Nephron progenitor cell (in vitro differentiated cells): ENCODE measurements at regions not wholly inside any gene's neighbourhood (a gene's known extent, or its start where the extent isn't known, plus 50 kb on each side); places are given as distances from the start of the nearest gene placed in this dataset.

Experiments used
- DNase-seq: peaks from one replicate; pipeline ENCODE4 v3.0.0; 2021
- H3K27ac Mint-ChIP-seq: 2 replicates; pipeline ENCODE4 v1.8.0; 2021; ENCODE audit warnings: mild to moderate bottlenecking, moderate library complexity, mixed read lengths
- H3K27me3 Mint-ChIP-seq: 2 replicates; pipeline ENCODE4 v1.8.0; 2021; ENCODE audit warnings: mild to moderate bottlenecking, low read depth, mixed read lengths; ENCODE audit not compliant: poor library complexity
- H3K36me3 Mint-ChIP-seq: 2 replicates; pipeline ENCODE4 v1.8.0; 2021; ENCODE audit warnings: low read depth, mixed read lengths
- H3K4me1 Mint-ChIP-seq: 2 replicates; pipeline ENCODE4 v1.8.0; 2021; ENCODE audit warnings: mixed read lengths
- H3K4me3 Mint-ChIP-seq: 2 replicates; pipeline ENCODE4 v1.8.0; 2021; ENCODE audit warnings: mild to moderate bottlenecking, moderate library complexity, mixed read lengths
- H3K9me3 Mint-ChIP-seq: 2 replicates; pipeline ENCODE4 v1.8.0; 2021; ENCODE audit warnings: mild to moderate bottlenecking, moderate library complexity, mixed read lengths
- TF ChIP-seq, protein P1 (sequence below): fragments of 200-600 bp; sonication (generic); IDR thresholded peaks from 2 replicates; pipeline ENCODE4 v1.5.0; 2021; ENCODE audit warnings: antibody characterized with exemption

DNA sequence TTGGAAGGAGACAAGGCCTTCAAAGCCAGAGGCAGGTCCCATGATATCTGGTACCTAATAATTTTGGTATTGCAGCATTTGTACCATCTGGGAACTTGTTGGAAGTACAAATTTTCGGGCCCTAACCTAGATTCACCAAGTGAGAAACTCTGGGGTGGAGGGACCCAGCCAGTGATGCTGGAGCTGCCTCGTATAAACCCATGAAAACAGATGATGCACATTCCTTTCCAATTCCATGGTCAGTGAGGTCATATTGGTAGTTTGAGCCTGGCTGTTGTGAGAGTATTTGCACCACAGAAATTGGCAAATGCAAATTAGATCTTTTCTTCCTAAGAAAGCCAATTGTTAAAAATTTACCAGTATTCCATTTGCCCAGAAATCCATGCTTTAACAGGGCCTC is 269.6 kb upstream of the PLXNA2 start:
- Mint-ChIP-seq H3K4me1 (peaks cover 9% of the 10 kb centered on the region), H3K27ac (no peak overlapping the region), H3K9me3 (peaks cover 19% of the 10 kb centered on the region), H3K4me3 (no peak overlapping the region), H3K27me3 (peaks cover 15% of the 10 kb centered on the region), H3K36me3 (peaks cover 7% of the 10 kb centered on the region)
- TF ChIP-seq, protein P1, sequence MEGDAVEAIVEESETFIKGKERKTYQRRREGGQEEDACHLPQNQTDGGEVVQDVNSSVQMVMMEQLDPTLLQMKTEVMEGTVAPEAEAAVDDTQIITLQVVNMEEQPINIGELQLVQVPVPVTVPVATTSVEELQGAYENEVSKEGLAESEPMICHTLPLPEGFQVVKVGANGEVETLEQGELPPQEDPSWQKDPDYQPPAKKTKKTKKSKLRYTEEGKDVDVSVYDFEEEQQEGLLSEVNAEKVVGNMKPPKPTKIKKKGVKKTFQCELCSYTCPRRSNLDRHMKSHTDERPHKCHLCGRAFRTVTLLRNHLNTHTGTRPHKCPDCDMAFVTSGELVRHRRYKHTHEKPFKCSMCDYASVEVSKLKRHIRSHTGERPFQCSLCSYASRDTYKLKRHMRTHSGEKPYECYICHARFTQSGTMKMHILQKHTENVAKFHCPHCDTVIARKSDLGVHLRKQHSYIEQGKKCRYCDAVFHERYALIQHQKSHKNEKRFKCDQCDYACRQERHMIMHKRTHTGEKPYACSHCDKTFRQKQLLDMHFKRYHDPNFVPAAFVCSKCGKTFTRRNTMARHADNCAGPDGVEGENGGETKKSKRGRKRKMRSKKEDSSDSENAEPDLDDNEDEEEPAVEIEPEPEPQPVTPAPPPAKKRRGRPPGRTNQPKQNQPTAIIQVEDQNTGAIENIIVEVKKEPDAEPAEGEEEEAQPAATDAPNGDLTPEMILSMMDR: no peak
- DNase-seq: no peak

DNA sequence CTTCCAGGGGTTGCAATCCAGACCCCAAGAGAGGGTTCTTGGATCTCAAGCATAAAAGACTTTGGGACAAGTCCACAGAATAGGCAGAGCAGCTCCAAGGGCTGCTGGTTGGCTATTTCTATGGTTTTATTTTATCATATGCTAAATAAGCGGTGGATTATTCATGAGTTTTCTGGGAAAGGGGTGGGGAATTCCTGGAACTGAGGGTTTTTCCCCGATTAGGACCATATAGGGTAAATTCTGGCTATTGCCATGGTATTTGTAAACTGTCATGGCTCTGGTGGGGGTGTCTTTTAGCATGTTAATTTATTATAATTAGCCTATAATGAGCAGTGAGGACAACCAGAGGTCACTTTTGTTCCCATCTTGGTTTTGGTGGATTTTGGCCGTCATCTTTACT is 270.9 kb upstream of the PLXNA2 start:
- no peak overlapping the region for H3K27ac Mint-ChIP-seq
- peaks cover 7% of the 10 kb centered on the region for H3K36me3 Mint-ChIP-seq
- H3K4me3 Mint-ChIP-seq: no peak overlapping the region
- peaks cover 9% of the 10 kb centered on the region for H3K4me1 Mint-ChIP-seq
- no peak for DNase-seq
- peaks cover 19% of the 10 kb centered on the region for H3K9me3 Mint-ChIP-seq
- TF ChIP-seq, protein P1: no peak
- H3K27me3 Mint-ChIP-seq: peaks cover 15% of the 10 kb centered on the region

DNA sequence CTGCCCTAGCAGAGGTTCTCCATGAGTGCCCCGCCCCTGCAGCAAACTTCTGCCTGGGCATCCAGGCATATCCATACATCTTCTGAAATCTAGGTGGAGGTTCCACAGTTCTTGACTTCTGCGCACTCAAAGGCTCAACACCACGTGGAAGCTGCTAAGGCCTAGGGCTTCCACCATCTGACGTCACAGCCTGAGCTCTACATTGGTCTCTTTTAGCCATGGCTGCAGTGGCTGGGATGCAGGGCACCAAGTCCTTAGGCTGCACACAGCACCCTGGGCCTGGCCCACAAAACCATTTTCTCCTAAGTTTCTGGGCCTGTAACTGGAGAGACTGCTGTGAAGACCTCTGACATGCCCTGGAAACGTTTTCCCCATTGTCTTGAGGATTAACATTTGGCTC is 272.6 kb upstream of the PLXNA2 start:
- Mint-ChIP-seq H3K4me1 (no peaks in the 10 kb centered on the region), H3K4me3 (no peak overlapping the region), H3K36me3 (peaks cover 7% of the 10 kb centered on the region), H3K27ac (no peak overlapping the region), H3K27me3 (peaks cover 13% of the 10 kb centered on the region), H3K9me3 (peaks cover 19% of the 10 kb centered on the region)
- no peak for DNase-seq
- TF ChIP-seq, protein P1: no peak

DNA sequence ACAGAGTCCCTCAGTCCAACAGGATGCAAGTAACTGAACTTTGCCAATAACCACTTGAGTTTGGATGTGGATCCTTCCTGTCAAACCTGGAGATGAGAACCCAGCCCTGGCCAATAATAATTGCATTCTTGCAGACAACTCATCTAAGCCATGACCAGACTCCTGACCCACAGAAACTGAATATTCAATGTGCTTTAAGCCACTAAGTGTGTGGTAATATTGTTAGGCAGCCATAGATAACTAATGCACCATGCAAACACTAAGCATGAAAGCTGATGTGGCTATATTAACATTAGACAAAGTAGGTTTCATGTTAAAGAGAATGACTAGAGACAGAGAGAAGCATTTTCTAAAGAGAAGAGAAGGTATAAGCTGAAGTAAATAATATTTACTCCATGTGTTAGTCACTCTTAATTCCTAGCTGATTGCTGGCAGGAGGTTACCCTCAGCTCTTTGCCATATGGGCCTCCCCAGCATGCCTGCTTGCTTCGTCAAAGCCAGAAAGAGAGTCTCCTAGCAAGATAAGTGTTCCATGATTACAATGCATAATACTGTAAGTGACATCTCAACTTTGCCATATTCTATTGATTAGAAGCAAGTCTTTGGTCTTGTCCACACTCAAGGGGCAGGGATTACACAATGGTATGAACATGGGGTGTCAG is 276.4 kb upstream of the PLXNA2 start:
- H3K27ac Mint-ChIP-seq: no peak overlapping the region
- H3K4me3 Mint-ChIP-seq: no peak overlapping the region
- peaks cover 18% of the 10 kb centered on the region for H3K9me3 Mint-ChIP-seq
- H3K27me3 Mint-ChIP-seq: peaks cover 5% of the 10 kb centered on the region
- DNase-seq: no peak
- H3K36me3 Mint-ChIP-seq: peaks cover 7% of the 10 kb centered on the region
- TF ChIP-seq, protein P1: no peak
- H3K4me1 Mint-ChIP-seq: peaks cover 11% of the 10 kb centered on the region

DNA sequence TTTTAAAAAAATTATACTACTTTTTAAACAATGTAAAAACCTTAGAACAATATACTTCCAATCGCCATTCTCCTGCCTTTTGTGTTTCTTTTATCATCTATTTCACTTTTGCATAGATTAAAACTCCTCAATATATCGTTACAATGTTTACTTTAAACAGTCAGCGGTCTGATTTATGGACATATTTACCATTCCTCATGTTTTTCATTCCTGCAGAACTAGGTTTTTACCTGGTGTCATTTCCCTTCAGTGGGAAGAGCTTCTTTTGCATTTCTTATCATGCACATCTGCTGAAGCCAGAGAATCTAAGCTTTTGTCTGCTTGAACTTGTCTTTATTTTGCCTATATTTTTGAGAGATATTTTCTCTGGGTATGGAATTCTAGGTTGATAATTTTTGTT is 277.4 kb upstream of the PLXNA2 start:
- TF ChIP-seq, protein P1: no peak

DNA sequence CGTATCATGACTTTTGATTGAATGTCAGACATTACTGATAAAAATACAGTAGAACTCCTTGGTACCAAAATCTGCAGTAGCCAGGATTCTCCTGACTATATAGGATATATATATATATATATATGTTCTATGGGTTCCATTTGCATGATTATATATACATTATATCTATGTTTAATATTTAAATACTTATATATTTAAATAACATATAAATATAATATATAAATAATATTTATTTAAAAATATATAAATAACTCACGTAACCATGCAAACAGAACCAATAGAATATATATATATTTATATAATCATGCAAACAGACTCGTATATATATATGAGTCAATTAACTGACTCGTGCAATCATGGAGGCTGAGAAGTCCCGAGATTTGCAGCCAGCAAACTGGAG is 278.8 kb upstream of the PLXNA2 start:
- peaks cover 28% of the 10 kb centered on the region for H3K4me1 Mint-ChIP-seq
- peaks cover 8% of the 10 kb centered on the region for H3K27me3 Mint-ChIP-seq
- TF ChIP-seq, protein P1: no peak
- H3K27ac Mint-ChIP-seq: no peak overlapping the region
- no peaks in the 10 kb centered on the region for H3K36me3 Mint-ChIP-seq
- DNase-seq: no peak
- no peak overlapping the region for H3K4me3 Mint-ChIP-seq
- H3K9me3 Mint-ChIP-seq: no peaks in the 10 kb centered on the region

More for the DNA sequence above, 277.4 kb upstream of the PLXNA2 start:
- H3K27me3 Mint-ChIP-seq: peaks cover 5% of the 10 kb centered on the region
- H3K27ac Mint-ChIP-seq: no peak overlapping the region
- H3K9me3 Mint-ChIP-seq: peaks cover 12% of the 10 kb centered on the region
- H3K36me3 Mint-ChIP-seq: peaks cover 7% of the 10 kb centered on the region
- H3K4me3 Mint-ChIP-seq: no peak overlapping the region
- peaks cover 19% of the 10 kb centered on the region for H3K4me1 Mint-ChIP-seq
- no peak for DNase-seq
